MM.1S (cell line): ENCODE measurements at regions not wholly inside any gene's neighbourhood (a gene's known extent, or its start where the extent isn't known, plus 50 kb on each side); places are given as distances from the start of the nearest gene placed in this dataset.

Experiments
- DNase-seq: peaks from one replicate; pipeline ENCODE4 v3.0.0-alpha.2; 2015
- H2AFZ ChIP-seq: fragments of 300-600 bp; sonication (generic); 2 replicates; pipeline ENCODE4 v1.6.0; 2016; ENCODE audit warnings: antibody characterized with exemption, low read length
- H3F3A ChIP-seq: fragments of 300-600 bp; sonication (generic); 2 replicates; pipeline ENCODE4 v1.6.1; 2016; ENCODE audit warnings: mild to moderate bottlenecking, antibody characterized with exemption, low read length, moderate library complexity, mixed read lengths; ENCODE audit not compliant: insufficient read depth
- H3K27ac ChIP-seq: fragments of 300-600 bp; sonication (generic); 2 replicates; pipeline ENCODE4 v1.5.1; 2016; ENCODE audit warnings: mild to moderate bottlenecking, low read length
- H3K27me3 ChIP-seq: fragments of 300-600 bp; sonication (generic); replicated peaks from 2 replicates; pipeline ENCODE4 v1.6.0; 2016; ENCODE audit warnings: low read length; ENCODE audit not compliant: insufficient read depth
- H3K36me3 ChIP-seq: fragments of 300-600 bp; sonication (generic); replicated peaks from 2 replicates; pipeline ENCODE4 v1.6.1; 2016; ENCODE audit warnings: mild to moderate bottlenecking, low read length, mixed read lengths; ENCODE audit not compliant: insufficient read depth
- H3K4me1 ChIP-seq: fragments of 300-600 bp; sonication (generic); 2 replicates; pipeline ENCODE4 v1.6.1; 2016; ENCODE audit warnings: low read length, mixed read lengths
- H3K4me2 ChIP-seq: fragments of 300-600 bp; sonication (generic); 2 replicates; pipeline ENCODE4 v1.6.0; 2016; ENCODE audit warnings: low read depth, low read length
- H3K4me3 ChIP-seq: fragments of 300-600 bp; sonication (generic); 2 replicates; pipeline ENCODE4 v1.5.1; 2016; ENCODE audit warnings: low read length, mixed read lengths
- H3K79me2 ChIP-seq: fragments of 300-600 bp; sonication (generic); 2 replicates; pipeline ENCODE4 v1.6.1; 2016; ENCODE audit warnings: mixed run types, low read length, mixed read lengths
- H3K9ac ChIP-seq: fragments of 300-600 bp; sonication (generic); 2 replicates; pipeline ENCODE4 v1.6.1; 2016; ENCODE audit warnings: low read length, mixed read lengths
- H3K9me2 ChIP-seq: fragments of 300-600 bp; sonication (generic); replicated peaks from 2 replicates; pipeline ENCODE4 v1.6.1; 2016; ENCODE audit warnings: mild to moderate bottlenecking, low read length, mixed read lengths; ENCODE audit not compliant: insufficient read depth
- H3K9me3 ChIP-seq: fragments of 300-600 bp; sonication (generic); replicated peaks from 2 replicates; pipeline ENCODE4 v1.6.1; 2016; ENCODE audit warnings: mild to moderate bottlenecking, low read length, mixed read lengths; ENCODE audit not compliant: insufficient read depth
- H4K20me1 ChIP-seq: fragments of 300-600 bp; sonication (generic); 2 replicates; pipeline ENCODE4 v1.6.1; 2016; ENCODE audit warnings: mild to moderate bottlenecking, low read length, moderate library complexity, mixed read lengths; ENCODE audit not compliant: insufficient read depth
- EZH2 ChIP-seq: fragments of 300-600 bp; sonication (generic); optimal IDR thresholded peaks from 2 replicates; pipeline ENCODE3; 2017; ENCODE audit warnings: low read depth, mild to moderate bottlenecking, antibody characterized with exemption, low read length, mixed read lengths
- EZH2phosphoT487 ChIP-seq: fragments of 300-600 bp; sonication (generic); IDR thresholded peaks from 2 replicates; pipeline ENCODE4 v1.6.1; 2018; ENCODE audit warnings: antibody characterized with exemption, low read length
- TF ChIP-seq, protein P1 (sequence below): fragments of 300-600 bp; sonication (generic); IDR thresholded peaks from 2 replicates; pipeline ENCODE4 v1.5.1; 2016; ENCODE audit warnings: antibody characterized with exemption, low read length, mixed read lengths

DNA sequence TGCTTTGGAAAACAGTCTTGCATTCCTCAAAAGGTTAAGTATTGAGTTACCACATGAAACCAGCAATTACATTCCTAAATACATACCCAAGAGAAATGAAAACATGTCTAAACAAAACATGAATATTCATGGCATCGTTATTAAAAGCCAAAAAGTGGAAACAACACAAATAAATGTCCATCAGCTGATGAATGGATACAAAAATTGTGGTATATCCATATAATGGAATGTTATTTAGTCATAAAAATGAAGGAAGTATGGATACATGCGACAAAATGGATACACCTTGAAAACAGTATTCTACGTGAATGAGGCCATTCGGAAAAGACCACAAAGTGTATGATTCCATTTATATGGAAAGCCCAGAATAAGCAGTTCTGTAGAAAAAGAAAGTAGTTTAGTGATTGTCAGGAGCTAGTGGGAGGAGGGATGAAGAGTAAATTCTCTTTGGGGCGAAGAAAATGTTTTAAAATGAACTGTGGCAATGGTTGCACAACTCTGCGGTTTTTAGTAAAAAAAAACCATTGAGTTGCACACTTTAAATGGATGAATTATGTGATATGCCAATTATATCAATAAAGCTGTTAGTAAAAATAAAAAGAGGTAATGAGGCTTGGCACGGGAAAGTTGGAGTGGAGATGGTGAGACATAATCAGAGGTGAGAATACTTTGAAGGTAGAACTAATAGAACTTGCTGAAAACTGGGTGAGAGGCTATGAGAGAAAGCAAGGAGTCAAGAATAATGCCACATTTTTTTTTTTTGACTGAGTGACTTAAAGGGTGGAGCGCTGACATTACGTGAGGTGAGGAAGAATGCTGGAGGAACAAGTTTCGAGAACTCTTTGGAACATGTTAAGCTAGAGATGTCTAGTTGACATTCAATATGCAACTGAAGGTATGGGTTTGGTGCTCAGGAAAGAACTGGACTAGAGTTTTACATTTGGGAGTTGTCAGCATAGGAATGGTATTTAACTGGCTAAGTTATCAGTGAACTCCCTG, 194.9 kb upstream of the ZNF608 start:
- no peaks in the 10 kb centered on the region for H3F3A ChIP-seq
- TF ChIP-seq, protein P1, sequence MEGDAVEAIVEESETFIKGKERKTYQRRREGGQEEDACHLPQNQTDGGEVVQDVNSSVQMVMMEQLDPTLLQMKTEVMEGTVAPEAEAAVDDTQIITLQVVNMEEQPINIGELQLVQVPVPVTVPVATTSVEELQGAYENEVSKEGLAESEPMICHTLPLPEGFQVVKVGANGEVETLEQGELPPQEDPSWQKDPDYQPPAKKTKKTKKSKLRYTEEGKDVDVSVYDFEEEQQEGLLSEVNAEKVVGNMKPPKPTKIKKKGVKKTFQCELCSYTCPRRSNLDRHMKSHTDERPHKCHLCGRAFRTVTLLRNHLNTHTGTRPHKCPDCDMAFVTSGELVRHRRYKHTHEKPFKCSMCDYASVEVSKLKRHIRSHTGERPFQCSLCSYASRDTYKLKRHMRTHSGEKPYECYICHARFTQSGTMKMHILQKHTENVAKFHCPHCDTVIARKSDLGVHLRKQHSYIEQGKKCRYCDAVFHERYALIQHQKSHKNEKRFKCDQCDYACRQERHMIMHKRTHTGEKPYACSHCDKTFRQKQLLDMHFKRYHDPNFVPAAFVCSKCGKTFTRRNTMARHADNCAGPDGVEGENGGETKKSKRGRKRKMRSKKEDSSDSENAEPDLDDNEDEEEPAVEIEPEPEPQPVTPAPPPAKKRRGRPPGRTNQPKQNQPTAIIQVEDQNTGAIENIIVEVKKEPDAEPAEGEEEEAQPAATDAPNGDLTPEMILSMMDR, result no peak
- TF ChIP-seq EZH2phosphoT487 (no peak), EZH2 (no peak)
- H2AFZ ChIP-seq, result no peak overlapping the region
- no peak for DNase-seq
- no peaks in the 10 kb centered on the region for H3K27me3 ChIP-seq
- H3K36me3 ChIP-seq, result no peaks in the 10 kb centered on the region
- H4K20me1 ChIP-seq, result no peaks in the 10 kb centered on the region
- H3K9me3 ChIP-seq, result no peaks in the 10 kb centered on the region
- H3K9me2 ChIP-seq, result no peaks in the 10 kb centered on the region
- H3K79me2 ChIP-seq, result no peaks in the 10 kb centered on the region
- H3K4me2 ChIP-seq, result no peak overlapping the region
- no peaks in the 10 kb centered on the region for H3K4me1 ChIP-seq
- H3K9ac ChIP-seq, result no peak overlapping the region
- H3K4me3 ChIP-seq, result no peak overlapping the region
- no peak overlapping the region for H3K27ac ChIP-seq

DNA sequence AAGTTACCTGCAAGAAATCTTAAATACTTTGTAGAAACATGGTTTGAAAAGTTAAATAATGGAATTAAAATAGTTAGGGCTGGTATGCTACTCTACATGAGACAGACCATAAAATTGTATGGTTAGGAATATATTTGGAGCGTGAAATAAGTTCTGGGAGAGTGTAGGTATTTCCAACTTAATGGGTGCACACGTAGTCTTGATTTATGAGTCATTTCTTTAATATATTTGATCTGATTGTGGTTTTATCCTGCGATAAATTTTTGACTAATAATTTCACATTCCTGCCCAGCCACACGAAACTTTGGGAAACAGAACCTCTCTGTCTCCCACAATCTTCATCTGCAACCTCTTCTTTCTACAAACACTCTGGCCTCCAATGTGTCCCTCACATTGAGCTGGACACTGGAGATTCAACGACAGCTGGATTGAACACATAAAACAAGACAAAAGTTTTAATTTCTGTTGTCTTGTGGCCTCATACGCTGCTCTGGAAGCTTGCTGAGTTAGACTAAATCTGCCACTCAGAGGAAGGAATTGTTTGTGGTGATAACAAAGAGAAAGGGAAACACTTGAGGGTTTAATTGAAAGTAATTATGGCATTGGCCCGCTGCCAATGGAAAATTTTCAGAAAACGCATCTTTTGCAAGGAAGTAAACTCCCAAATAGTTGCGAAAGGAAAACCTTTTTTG, 201.8 kb upstream of the ZNF608 start:
- Histone ChIP-seq H3K27me3 (no peaks in the 10 kb centered on the region), H3K27ac (no peak overlapping the region), H2AFZ (no peak overlapping the region), H3K4me1 (peaks cover 12% of the 10 kb centered on the region), H3K79me2 (no peaks in the 10 kb centered on the region), H4K20me1 (no peaks in the 10 kb centered on the region), H3K36me3 (no peaks in the 10 kb centered on the region), H3K4me3 (no peak overlapping the region), H3K9ac (no peak overlapping the region), H3K4me2 (no peak overlapping the region), H3K9me3 (no peaks in the 10 kb centered on the region), H3K9me2 (no peaks in the 10 kb centered on the region), H3F3A (peaks cover 29% of the 10 kb centered on the region)
- TF ChIP-seq EZH2phosphoT487 (no peak), EZH2 (no peak)
- TF ChIP-seq, protein P1, result no peak
- DNase-seq, result no peak

DNA sequence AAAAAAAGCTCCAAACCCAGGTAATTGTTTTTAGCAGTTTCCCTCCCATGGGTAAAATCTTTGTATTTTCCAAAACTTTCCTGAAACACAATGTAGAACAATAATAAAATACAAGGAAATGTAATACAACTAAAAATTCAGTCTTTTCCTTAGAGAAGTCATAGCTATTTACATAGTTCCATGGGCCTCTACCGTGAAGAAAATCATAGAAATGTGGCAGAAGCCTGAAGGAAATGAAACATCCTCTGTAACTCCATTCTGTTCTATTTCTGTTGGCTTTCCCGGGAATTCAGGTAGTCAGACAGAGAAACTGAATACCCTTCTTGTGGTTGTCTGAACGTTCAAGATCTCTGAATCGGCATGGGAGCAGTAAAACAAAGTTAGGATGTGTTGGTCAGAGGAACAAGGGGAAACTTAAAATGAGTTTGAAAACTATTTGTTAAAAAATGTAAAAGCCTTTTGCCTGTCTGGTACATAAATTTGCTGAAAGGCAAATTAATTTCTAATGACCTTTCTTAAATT, 202.4 kb upstream of the ZNF608 start:
- Histone ChIP-seq H3K4me1 (peaks cover 13% of the 10 kb centered on the region), H2AFZ (no peak overlapping the region), H3K9ac (no peak overlapping the region), H3F3A (peaks cover 29% of the 10 kb centered on the region), H3K27ac (no peak overlapping the region), H3K9me2 (no peaks in the 10 kb centered on the region), H3K36me3 (no peaks in the 10 kb centered on the region), H3K9me3 (no peaks in the 10 kb centered on the region), H4K20me1 (no peaks in the 10 kb centered on the region), H3K79me2 (no peaks in the 10 kb centered on the region), H3K4me3 (no peak overlapping the region), H3K4me2 (no peak overlapping the region), H3K27me3 (no peaks in the 10 kb centered on the region)
- no peak for DNase-seq
- TF ChIP-seq, protein P1, result no peak
- no peak for TF ChIP-seq EZH2phosphoT487
- no peak for TF ChIP-seq EZH2
